OCI-LY1 (cell line): ENCODE measurements at regions not wholly inside any gene's neighbourhood (a gene's known extent, or its start where the extent isn't known, plus 50 kb on each side); places are given as distances from the start of the nearest gene placed in this dataset.

Experiments used
- CTCF ChIP-seq: fragments of 200-600 bp; sonication (generic), shearing (Covaris generic); IDR thresholded peaks from 2 replicates; pipeline ENCODE4 v1.5.1; 2017; ENCODE audit warnings: mild to moderate bottlenecking, antibody characterized with exemption, low read length, moderate library complexity, mixed read lengths
- EZH2 ChIP-seq: fragments of 200-600 bp; sonication (generic), shearing (Covaris generic); IDR thresholded peaks from 2 replicates; pipeline ENCODE4 v1.8.0; 2017; ENCODE audit warnings: borderline replicate concordance, mixed run types, mild to moderate bottlenecking, antibody characterized with exemption, low read length, moderate library complexity, mixed read lengths

- TF ChIP-seq CTCF, result no peak
- TF ChIP-seq EZH2, result no peak
Measured at GRCh38 chr18:45334191-45334590, 281.1 kb upstream of the SLC14A2 start.
